ENCODE measurements at regions not wholly inside any gene's neighbourhood (a gene's known extent, or its start where the extent isn't known, plus 50 kb on each side); places are given as distances from the start of the nearest gene placed in this dataset.
"Not testable (repeated sequence)": the region's sequence is repeated elsewhere in the genome, so short reads cannot be mapped to it uniquely, and the experiment has no call there.

GRCh38 chrY:17511984-17512383 is 368.0 kb downstream of the CDY2B start:
- DNase-seq (ENCODE audit: extremely low read depth in 1 of 2, low read depth in 1 of 2), result not testable (repeated sequence)

GRCh38 chrY:17511476-17511875 is 368.5 kb downstream of the CDY2B start:
- DNase-seq (ENCODE audit: extremely low read depth in 1 of 2, low read depth in 1 of 2), result not testable (repeated sequence)

GRCh38 chrY:17505834-17506233 is 374.2 kb downstream of the CDY2B start:
- DNase-seq (ENCODE audit: extremely low read depth in 1 of 2, low read depth in 1 of 2), result not testable (repeated sequence)

- DNase-seq (ENCODE audit: extremely low read depth in 1 of 2, low read depth in 1 of 2), result not testable (repeated sequence)
Measured at GRCh38 chrY:17484763-17485162, 395.3 kb downstream of the CDY2B start.

GRCh38 chrY:17484157-17484556 is 395.9 kb downstream of the CDY2B start:
- DNase-seq (ENCODE audit: extremely low read depth in 1 of 2, low read depth in 1 of 2), result not testable (repeated sequence)

- not testable (repeated sequence) for DNase-seq (ENCODE audit: extremely low read depth in 1 of 2, low read depth in 1 of 2)
Measured at GRCh38 chrY:17481389-17482022, 398.5 kb downstream of the CDY2B start.

- not testable (repeated sequence) for DNase-seq (ENCODE audit: extremely low read depth in 1 of 2, low read depth in 1 of 2)
Measured at GRCh38 chrY:17472068-17472467, 408.0 kb downstream of the CDY2B start.

- not testable (repeated sequence) for DNase-seq (ENCODE audit: extremely low read depth in 1 of 2, low read depth in 1 of 2)
Measured at GRCh38 chrY:17459753-17460152, 420.3 kb downstream of the CDY2B start.

GRCh38 chrY:17430570-17431166 is 449.4 kb downstream of the CDY2B start:
- peak in 1 of 2 donors; percentile 0 for DNase-seq (ENCODE audit: extremely low read depth in 1 of 2, low read depth in 1 of 2)

- DNase-seq (ENCODE audit: extremely low read depth in 1 of 2, low read depth in 1 of 2), result no peak
Measured at GRCh38 chrY:17398336-17399072, 481.5 kb downstream of the CDY2B start.

GRCh38 chrY:17397659-17398058 is 482.4 kb downstream of the CDY2B start:
- DNase-seq (ENCODE audit: extremely low read depth in 1 of 2, low read depth in 1 of 2), result no peak

- DNase-seq (ENCODE audit: extremely low read depth in 1 of 2, low read depth in 1 of 2), result no peak
Measured at GRCh38 chrY:17381431-17382070, 498.5 kb downstream of the CDY2B start.

GRCh38 chrY:17378326-17378725 is 501.7 kb downstream of the CDY2B start:
- DNase-seq (ENCODE audit: extremely low read depth in 1 of 2, low read depth in 1 of 2), result no peak

GRCh38 chrY:17368413-17368812 is 511.6 kb downstream of the CDY2B start:
- no peak for DNase-seq (ENCODE audit: extremely low read depth in 1 of 2, low read depth in 1 of 2)

- no peak for DNase-seq (ENCODE audit: extremely low read depth in 1 of 2, low read depth in 1 of 2)
Measured at GRCh38 chrY:17366400-17366799, 513.6 kb downstream of the CDY2B start.

- DNase-seq (ENCODE audit: extremely low read depth in 1 of 2, low read depth in 1 of 2), result no peak
Measured at GRCh38 chrY:17339028-17339427, 541.0 kb downstream of the CDY2B start.

GRCh38 chrY:17330733-17331132 is 549.3 kb downstream of the CDY2B start:
- no peak for DNase-seq (ENCODE audit: extremely low read depth in 1 of 2, low read depth in 1 of 2)

- DNase-seq (ENCODE audit: extremely low read depth in 1 of 2, low read depth in 1 of 2), result no peak
Measured at GRCh38 chrY:17319916-17320315, 560.1 kb downstream of the CDY2B start.

- DNase-seq (ENCODE audit: extremely low read depth in 1 of 2, low read depth in 1 of 2), result no peak
Measured at GRCh38 chrY:17318631-17319030, 561.4 kb downstream of the CDY2B start.

- DNase-seq (ENCODE audit: extremely low read depth in 1 of 2, low read depth in 1 of 2), result no peak
Measured at GRCh38 chrY:17277056-17277455, 603.0 kb downstream of the CDY2B start.

- no peak for DNase-seq (ENCODE audit: extremely low read depth in 1 of 2, low read depth in 1 of 2)
Measured at GRCh38 chrY:17259497-17259896, 620.5 kb downstream of the CDY2B start.

Data from stimulated activated CD8-positive, alpha-beta memory T cell treated with anti-CD3 and anti-CD28 coated beads, Interleukin-7, amount 100 ng/mL, for 48 hours (primary cell).